ENCODE measurements at regions not wholly inside any gene's neighbourhood (a gene's known extent, or its start where the extent isn't known, plus 50 kb on each side); places are given as distances from the start of the nearest gene placed in this dataset.

DNA sequence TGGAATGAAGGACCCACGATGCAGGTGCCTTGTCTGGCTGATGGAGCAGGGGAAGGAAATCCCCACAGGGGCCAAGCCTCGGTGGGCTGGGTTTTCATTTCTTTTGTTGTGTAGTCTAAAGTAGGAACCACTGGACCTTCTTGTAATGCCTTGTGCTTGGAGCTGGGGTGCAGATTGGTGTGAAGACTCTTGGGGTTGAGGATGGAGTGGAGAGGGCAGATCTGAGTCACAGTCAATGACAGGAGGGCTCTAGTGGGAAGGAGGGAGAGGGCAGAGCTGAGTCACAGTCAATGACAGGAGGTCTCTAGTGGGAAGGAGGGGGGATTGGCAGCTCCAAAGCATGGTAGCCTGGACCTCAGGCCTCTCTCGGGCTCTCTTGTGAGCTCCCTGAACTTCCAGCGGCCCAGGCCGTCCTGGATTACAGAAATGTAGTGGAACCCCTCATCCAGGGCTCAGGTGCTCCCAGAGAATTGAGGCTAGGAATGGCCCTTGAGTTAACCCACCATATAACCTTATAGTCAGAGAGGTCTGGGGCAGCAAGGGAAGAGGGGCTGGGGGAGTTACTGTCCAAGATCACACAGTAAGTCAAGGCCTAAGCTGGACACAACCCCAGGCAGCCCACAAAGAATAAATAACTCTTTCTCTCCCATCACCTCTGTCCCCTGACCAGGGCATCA is 313.8 kb downstream of the MATN1 start:
- Mint-ChIP-seq H3K27ac (no peak overlapping the region), H3K4me1 (peaks cover 19% of the 10 kb centered on the region), H3K27me3 (ENCODE audit: insufficient read depth) (no peaks in the 10 kb centered on the region), H3K4me3 (no peak overlapping the region), H3K9me3 (no peaks in the 10 kb centered on the region), H3K36me3 (ENCODE audit: low read depth) (no peaks in the 10 kb centered on the region)
- WGBS, 2 experiments (ENCODE audit: insufficient coverage in 1 of 2, insufficient read length in 1 of 2) = 86 to 87% methylated on average over 3 to 5 of the region's 5 CpGs
- DNase-seq = peak; percentile 20
- Histone ChIP-seq H3K27me3 (ENCODE audit: control insufficient read depth, insufficient read depth, low read length, poor library complexity, severe bottlenecking) (no peaks in the 10 kb centered on the region), H3K9ac (ENCODE audit: extremely low read depth, low read length, poor library complexity, severe bottlenecking) (no peak overlapping the region), H3K4me1 (ENCODE audit: control insufficient read depth, insufficient read depth, low read length) (peaks cover 16% of the 10 kb centered on the region), H3K36me3 (ENCODE audit: control insufficient read depth, insufficient read depth, low read length) (no peaks in the 10 kb centered on the region), H3K4me3 (ENCODE audit: low read length) (no peak overlapping the region), H3K27ac (ENCODE audit: low read depth, low read length) (no peak overlapping the region), H3K9me3 (ENCODE audit: control insufficient read depth, low read length) (no peaks in the 10 kb centered on the region)
- TF ChIP-seq CTCF (conservative IDR thresholded peaks at IDR 0.05) = no peak

DNA sequence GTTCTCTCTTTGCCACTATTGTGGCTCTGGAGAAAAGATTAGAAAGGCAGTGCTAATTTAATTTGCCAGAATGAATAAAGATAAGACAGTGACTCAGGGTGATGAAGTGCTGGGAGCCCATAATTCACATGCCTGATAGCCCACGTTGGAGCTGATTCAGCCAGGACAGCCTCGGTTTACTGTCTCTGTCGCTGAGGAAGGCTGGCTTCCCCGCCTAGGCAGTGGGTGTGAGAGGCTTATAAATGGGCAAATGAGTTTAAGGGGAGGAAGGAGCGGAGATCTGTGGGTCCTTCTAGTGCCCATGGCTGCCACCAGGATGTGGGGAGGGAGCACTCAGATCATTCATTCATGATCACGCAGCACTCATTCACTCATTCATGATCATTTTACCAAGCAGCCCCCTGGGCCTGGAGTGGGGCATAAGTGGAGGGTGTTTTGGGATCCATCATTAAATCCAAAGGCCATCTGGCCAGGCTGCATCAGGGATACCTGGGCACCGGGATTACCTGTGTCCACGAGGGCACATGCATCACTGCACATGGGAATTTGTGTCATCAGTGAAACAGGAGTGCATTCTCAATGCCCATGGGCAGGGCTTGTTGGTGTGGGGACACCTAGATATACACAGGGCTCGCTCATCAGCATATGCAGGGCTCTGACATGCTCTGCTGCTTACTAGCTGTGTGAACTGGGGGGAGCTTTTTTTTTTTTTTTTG is 315.4 kb downstream of the MATN1 start:
- Histone ChIP-seq H3K4me1 (ENCODE audit: control insufficient read depth, insufficient read depth, low read length) (peaks cover 15% of the 10 kb centered on the region), H3K9ac (ENCODE audit: extremely low read depth, low read length, poor library complexity, severe bottlenecking) (no peak overlapping the region), H3K36me3 (ENCODE audit: control insufficient read depth, insufficient read depth, low read length) (no peaks in the 10 kb centered on the region), H3K27ac (ENCODE audit: low read depth, low read length) (no peak overlapping the region), H3K27me3 (ENCODE audit: control insufficient read depth, insufficient read depth, low read length, poor library complexity, severe bottlenecking) (no peaks in the 10 kb centered on the region), H3K9me3 (ENCODE audit: control insufficient read depth, low read length) (no peaks in the 10 kb centered on the region), H3K4me3 (ENCODE audit: low read length) (no peak overlapping the region)
- peaks cover 17% of the 10 kb centered on the region for H3K4me1 Mint-ChIP-seq
- no peak overlapping the region for H3K27ac Mint-ChIP-seq
- DNase-seq = peak; percentile 39
- no peaks in the 10 kb centered on the region for H3K9me3 Mint-ChIP-seq
- WGBS, 2 experiments (ENCODE audit: insufficient coverage in 1 of 2, insufficient read length in 1 of 2) = 83 to 87% methylated on average over 7 to 9 of the region's 9 CpGs
- TF ChIP-seq CTCF (conservative IDR thresholded peaks at IDR 0.05) = no peak
- no peaks in the 10 kb centered on the region for H3K36me3 Mint-ChIP-seq (ENCODE audit: low read depth)
- H3K27me3 Mint-ChIP-seq (ENCODE audit: insufficient read depth) = no peaks in the 10 kb centered on the region
- H3K4me3 Mint-ChIP-seq = no peak overlapping the region

DNA sequence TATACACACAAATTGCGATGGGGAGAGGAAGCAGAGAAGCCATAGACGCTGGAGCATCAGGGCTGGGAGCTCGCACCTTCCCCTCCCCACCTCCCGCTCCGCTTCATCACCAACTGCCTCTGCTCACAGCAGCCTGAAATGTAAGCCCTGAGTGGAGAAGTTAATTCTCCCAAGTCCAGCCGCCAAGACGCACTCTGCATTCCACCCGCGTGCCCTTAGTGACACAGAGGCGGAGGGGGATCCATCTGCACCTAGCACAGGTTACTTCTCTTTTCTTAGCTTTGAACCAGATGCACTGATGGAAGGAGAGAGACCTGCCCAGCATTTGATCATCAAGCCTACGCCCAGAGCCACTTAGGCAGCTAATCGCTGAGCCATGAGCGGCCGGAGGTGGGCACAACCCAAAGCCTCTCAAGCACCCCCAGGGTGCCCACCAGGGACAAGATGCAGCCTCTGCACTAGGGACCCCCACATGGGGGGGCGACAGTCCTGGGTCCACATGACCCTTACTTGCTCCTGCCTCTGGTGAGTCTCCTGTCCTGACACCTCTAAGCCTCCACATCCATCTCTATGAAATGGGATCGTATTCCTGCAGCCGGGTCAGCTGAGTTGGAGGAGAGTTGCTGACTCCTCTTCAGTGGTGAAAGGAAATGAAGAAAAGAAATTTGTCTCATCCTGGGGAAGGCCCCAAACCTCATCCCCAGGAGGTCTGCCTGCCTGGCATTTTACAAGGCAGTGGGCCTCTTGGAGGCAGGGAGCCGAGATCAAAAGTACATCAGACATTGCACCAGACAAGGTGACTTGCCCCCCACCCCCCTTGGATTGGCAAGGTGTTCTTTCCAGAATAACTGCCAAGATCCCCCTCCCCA is 316.2 kb downstream of the MATN1 start:
- 85 to 88% methylated on average over 8 to 18 of the region's 18 CpGs for WGBS, 2 experiments (ENCODE audit: insufficient coverage in 1 of 2, insufficient read length in 1 of 2)
- no peak for TF ChIP-seq CTCF (conservative IDR thresholded peaks at IDR 0.05)
- peaks cover 14% of the 10 kb centered on the region for H3K4me1 Mint-ChIP-seq

More for the DNA sequence above, 316.2 kb downstream of the MATN1 start:
- Histone ChIP-seq H3K4me3 (ENCODE audit: low read length) (no peak overlapping the region), H3K9ac (ENCODE audit: extremely low read depth, low read length, poor library complexity, severe bottlenecking) (no peak overlapping the region), H3K9me3 (ENCODE audit: control insufficient read depth, low read length) (no peaks in the 10 kb centered on the region), H3K36me3 (ENCODE audit: control insufficient read depth, insufficient read depth, low read length) (no peaks in the 10 kb centered on the region), H3K4me1 (ENCODE audit: control insufficient read depth, insufficient read depth, low read length) (peaks cover 8% of the 10 kb centered on the region), H3K27me3 (ENCODE audit: control insufficient read depth, insufficient read depth, low read length, poor library complexity, severe bottlenecking) (no peaks in the 10 kb centered on the region), H3K27ac (ENCODE audit: low read depth, low read length) (no peak overlapping the region)
- Mint-ChIP-seq H3K27ac (no peak overlapping the region), H3K36me3 (ENCODE audit: low read depth) (no peaks in the 10 kb centered on the region), H3K4me3 (no peak overlapping the region), H3K27me3 (ENCODE audit: insufficient read depth) (no peaks in the 10 kb centered on the region), H3K9me3 (no peaks in the 10 kb centered on the region)
- peak; percentile 48 for DNase-seq

Data from endodermal cell (in vitro differentiated cells).